Common myeloid progenitor, CD34-positive (primary cell): ENCODE measurements at regions not wholly inside any gene's neighbourhood (a gene's known extent, or its start where the extent isn't known, plus 50 kb on each side); places are given as distances from the start of the nearest gene placed in this dataset.
"Not testable (repeated sequence)": the region's sequence is repeated elsewhere in the genome, so short reads cannot be mapped to it uniquely, and the experiment has no call there.

Experiments
- CTCF ChIA-PET: fragments of 350-600 bp; sonication (Branson Sonifier 250); formaldehyde crosslinking; loops from one replicate; lab custom pipeline; 2021; ENCODE audit warnings: antibody characterized with exemption; lab: Charles Lee
- POLR2A ChIA-PET: fragments of 350-600 bp; sonication (Branson Sonifier 250); formaldehyde crosslinking; loops from one replicate; lab custom pipeline; 2021; ENCODE audit warnings: antibody characterized with exemption; lab: Charles Lee
- DNase-seq, 3 donors: peaks; one replicate each; pipeline versions ENCODE4 v3.0.0 to v3.0.0-alpha.2; 2013
- H3K27ac ChIP-seq, 2 experiments: 1 replicate in 1 of 2; 2 replicates in 1 of 2; pipeline ENCODE4 v1.7.0; 2013; ENCODE audit warnings: inconsistent platforms in 2 of 2, low read length in 2 of 2, mild to moderate bottlenecking in 2 of 2, low read depth in 1 of 2, moderate library complexity in 1 of 2; ENCODE audit not compliant: severe bottlenecking in 2 of 2, insufficient read depth in 1 of 2, poor library complexity in 1 of 2
- H3K27me3 ChIP-seq, 5 experiments: replicated peaks in 2 of 5; 1 replicate in 3 of 5; 2 replicates in 2 of 5; pipeline versions ENCODE4 v1.6.1 to v1.7.0; 2013; ENCODE audit warnings: low read length in 4 of 5, mild to moderate bottlenecking in 2 of 5, moderate library complexity in 2 of 5, inconsistent platforms in 1 of 5; ENCODE audit not compliant: insufficient read depth in 5 of 5, control insufficient read depth in 4 of 5
- H3K36me3 ChIP-seq, 4 experiments: 1 replicate in 2 of 4; 2 replicates in 2 of 4; pipeline versions ENCODE4 v1.6.1 to v1.7.0; 2013; ENCODE audit warnings: low read length in 3 of 4, control low read depth in 1 of 4, mild to moderate bottlenecking in 1 of 4; ENCODE audit not compliant: control insufficient read depth in 4 of 4, insufficient read depth in 4 of 4
- H3K4me1 ChIP-seq, 4 experiments: 1 replicate in 3 of 4; 2 replicates in 1 of 4; pipeline versions ENCODE4 v1.6.1 to v1.7.1; 2013; ENCODE audit warnings: low read length in 3 of 4, mild to moderate bottlenecking in 3 of 4, control low read depth in 1 of 4, inconsistent platforms in 1 of 4, moderate library complexity in 1 of 4; ENCODE audit not compliant: control insufficient read depth in 4 of 4, insufficient read depth in 4 of 4; ENCODE audit errors: control extremely low read depth in 1 of 4
- H3K4me3 ChIP-seq, 7 experiments: 1 replicate in 4 of 7; 2 replicates in 3 of 7; pipeline versions ENCODE4 v1.5.1 to v1.7.0; 2013; ENCODE audit warnings: mild to moderate bottlenecking in 7 of 7, low read length in 6 of 7, moderate library complexity in 6 of 7, inconsistent platforms in 2 of 7, low read depth in 2 of 7, control low read depth in 1 of 7; ENCODE audit not compliant: insufficient read depth in 4 of 7, control insufficient read depth in 1 of 7; ENCODE audit errors: extremely low read depth in 1 of 7
- H3K9me3 ChIP-seq, 5 experiments: 1 replicate in 4 of 5; 2 replicates in 1 of 5; pipeline versions ENCODE4 v1.6.1 to v1.7.1; 2013; ENCODE audit warnings: low read length in 4 of 5, mild to moderate bottlenecking in 2 of 5, inconsistent platforms in 1 of 5, low read depth in 1 of 5, moderate library complexity in 1 of 5; ENCODE audit not compliant: control insufficient read depth in 4 of 5, insufficient read depth in 2 of 5; ENCODE audit errors: control extremely low read depth in 1 of 5
- WGBS: methylation state at CpG from one replicate; pipeline ENCODE4 v1.1.5; 2013; ENCODE audit not compliant: insufficient coverage; 5-methylcytosine and 5-hydroxymethylcytosine counted together

GRCh38 chr15:44879066-44879465 is 77.4 kb upstream of the TERB2 start:
- peaks cover 1 to 36% (median 19%) of the 10 kb centered on the region in 5 experiments for H3K9me3 ChIP-seq
- no peak overlapping the region for H3K4me3 ChIP-seq
- ChIA-PET POLR2A (no interaction called here), CTCF (no interaction called here)
- 100% methylated on average over 1 of the region's 3 CpGs for WGBS
- no peaks in the 10 kb centered on the region for H3K27me3 ChIP-seq
- DNase-seq = no peak
- H3K4me1 ChIP-seq = no peaks in the 10 kb centered on the region
- H3K27ac ChIP-seq = no peak overlapping the region
- H3K36me3 ChIP-seq = no peaks in the 10 kb centered on the region

DNA sequence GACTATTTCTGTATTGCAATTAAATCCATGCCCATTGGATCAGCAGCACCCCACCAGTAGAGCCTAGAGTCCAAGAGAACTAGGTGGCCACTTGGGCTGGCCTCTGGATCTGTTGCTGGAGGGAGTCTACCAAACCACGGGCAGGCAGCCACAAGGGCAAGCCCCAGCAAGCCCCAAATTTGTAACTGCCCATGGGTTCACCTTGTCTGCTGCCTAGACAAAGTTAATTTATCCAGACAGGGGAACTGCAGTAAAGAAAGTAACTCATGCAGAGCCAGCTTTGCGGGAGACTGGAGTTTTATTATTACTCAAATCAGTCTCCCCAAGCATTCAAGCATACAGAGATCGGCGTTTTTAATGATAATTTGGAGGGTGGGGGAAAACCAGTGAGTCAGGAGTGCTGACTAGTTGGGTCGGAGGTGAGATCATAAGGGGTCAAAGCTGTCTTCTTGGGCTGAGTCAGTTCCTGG is 74.0 kb upstream of the TERB2 start:
- Histone ChIP-seq H3K36me3 (no peaks in the 10 kb centered on the region), H3K9me3 (peaks cover 0 to 11% (median 5%) of the 10 kb centered on the region in 5 experiments), H3K4me3 (no peak overlapping the region), H3K27ac (no peak overlapping the region), H3K27me3 (no peaks in the 10 kb centered on the region), H3K4me1 (no peaks in the 10 kb centered on the region)
- 100% methylated on average over 1 of the region's 5 CpGs for WGBS
- POLR2A ChIA-PET = no interaction called here
- no peak for DNase-seq
- CTCF ChIA-PET = no interaction called here

DNA sequence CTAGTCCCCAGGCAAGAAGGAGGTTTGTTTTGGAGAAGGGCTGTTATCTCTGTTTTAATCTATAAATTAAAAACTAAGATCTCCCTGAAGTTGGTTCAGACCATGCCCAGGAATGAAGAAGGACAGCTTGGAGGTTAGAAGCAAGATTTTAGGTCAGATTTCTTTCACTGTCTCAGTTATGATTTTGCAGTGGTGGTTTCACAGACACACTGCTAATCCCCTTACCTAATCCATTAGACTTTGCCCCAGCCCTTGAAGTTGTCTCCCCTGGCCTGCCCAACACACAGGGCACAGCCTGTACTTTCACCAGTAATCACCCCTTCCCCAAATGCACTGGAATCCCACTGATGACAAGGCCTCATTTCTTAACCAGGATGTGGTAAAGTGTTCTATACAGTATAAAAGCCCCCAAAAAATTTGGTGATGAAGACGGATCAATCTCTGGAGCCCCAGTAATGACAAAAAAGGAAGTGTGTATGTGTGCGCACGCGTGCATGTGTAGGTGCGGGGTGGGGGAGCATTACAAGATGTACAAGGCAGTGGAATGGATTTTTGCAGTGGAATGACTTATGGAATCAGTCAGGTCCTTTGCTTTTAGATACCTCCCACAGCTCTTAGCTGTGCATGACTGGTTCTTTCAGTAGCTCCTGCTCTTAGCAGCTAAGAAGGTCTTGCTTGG is 73.1 kb upstream of the TERB2 start:
- Histone ChIP-seq H3K9me3 (peaks cover 0 to 7% (median 5%) of the 10 kb centered on the region in 5 experiments), H3K4me3 (no peak overlapping the region), H3K27me3 (no peaks in the 10 kb centered on the region), H3K36me3 (no peaks in the 10 kb centered on the region), H3K4me1 (no peaks in the 10 kb centered on the region), H3K27ac (no peak overlapping the region)
- ChIA-PET CTCF (no interaction called here), POLR2A (no interaction called here)
- WGBS = 100% methylated on average over 5 of the region's 5 CpGs
- DNase-seq = no peak

GRCh38 chr15:44898890-44899651 is 57.4 kb upstream of the TERB2 start:
- H3K4me3 ChIP-seq, H3K36me3 ChIP-seq, POLR2A ChIA-PET, H3K9me3 ChIP-seq, H3K4me1 ChIP-seq, DNase-seq, CTCF ChIA-PET, H3K27me3 ChIP-seq, H3K27ac ChIP-seq: not testable (repeated sequence)
- WGBS = 100% methylated on average over 1 of the region's 4 CpGs

DNA sequence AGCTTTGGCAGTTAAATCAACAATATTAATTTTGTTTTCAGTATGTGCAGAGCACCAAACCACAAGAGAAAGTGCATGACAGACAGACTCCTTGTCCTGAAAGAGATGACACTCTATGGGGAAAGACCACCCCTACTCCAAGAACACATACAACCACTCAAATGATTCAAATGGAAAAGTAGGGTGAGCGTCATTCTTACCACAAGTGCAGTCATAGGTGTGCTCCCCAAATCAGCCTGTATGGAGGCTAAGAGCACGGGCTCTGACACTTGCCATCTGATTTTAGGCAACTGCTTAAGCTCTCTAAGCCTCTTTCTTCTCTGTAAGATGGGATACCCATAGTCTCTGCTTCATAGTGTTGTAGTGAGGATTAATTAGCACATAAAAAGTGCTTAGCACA is 56.7 kb upstream of the TERB2 start:
- CTCF ChIA-PET, POLR2A ChIA-PET: not testable (repeated sequence)
- no CpG with 5 or more reads among the region's 2 CpGs for WGBS

GRCh38 chr15:44900796-44901195 is 55.7 kb upstream of the TERB2 start:
- H3K36me3 ChIP-seq, POLR2A ChIA-PET, H3K4me1 ChIP-seq, CTCF ChIA-PET, H3K9me3 ChIP-seq, DNase-seq, H3K4me3 ChIP-seq, H3K27ac ChIP-seq, H3K27me3 ChIP-seq: not testable (repeated sequence)
- WGBS = 90% methylated on average over 1 of the region's 2 CpGs

More for the DNA sequence above, 56.7 kb upstream of the TERB2 start:
- not testable (repeated sequence) for H3K4me3 ChIP-seq, H3K27me3 ChIP-seq, H3K27ac ChIP-seq, H3K9me3 ChIP-seq, H3K36me3 ChIP-seq, H3K4me1 ChIP-seq, DNase-seq

DNA sequence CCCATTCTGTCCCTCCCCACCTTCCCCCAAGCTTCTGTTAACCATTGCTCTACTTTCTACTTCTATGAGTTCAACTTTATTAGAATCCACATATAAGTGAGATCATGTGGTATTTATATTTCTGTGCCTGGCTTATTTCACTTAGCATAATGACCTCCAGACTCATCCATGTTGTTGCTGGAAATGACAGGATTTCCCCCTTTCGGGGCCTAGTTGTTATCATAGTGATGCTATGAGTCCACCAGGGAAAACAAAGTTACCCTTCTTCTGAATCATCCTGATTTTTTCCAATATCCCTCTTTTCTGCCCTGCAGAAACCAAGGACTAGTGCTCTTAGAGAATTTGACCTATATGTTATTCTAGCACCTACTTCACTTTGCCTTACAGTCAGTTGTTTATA is 53.2 kb upstream of the TERB2 start:
- H3K27me3 ChIP-seq, DNase-seq, H3K9me3 ChIP-seq, CTCF ChIA-PET, H3K36me3 ChIP-seq, POLR2A ChIA-PET, H3K27ac ChIP-seq, H3K4me1 ChIP-seq, H3K4me3 ChIP-seq: not testable (repeated sequence)
- no CpG with 5 or more reads among the region's 1 CpG for WGBS
